A204.1 (cell line): ENCODE measurements at regions not wholly inside any gene's neighbourhood (a gene's known extent, or its start where the extent isn't known, plus 50 kb on each side); places are given as distances from the start of the nearest gene placed in this dataset.

Experiments
- FAIRE-seq: peaks from 2 replicates; lab custom pipeline; 2012; peaks lifted over from hg19 to GRCh38; lab: Jason Lieb, UNC

- no peak for FAIRE-seq
Observed at GRCh38 chr22:48263791-48264351, 1501.4 kb downstream of the TBC1D22A start.

DNA sequence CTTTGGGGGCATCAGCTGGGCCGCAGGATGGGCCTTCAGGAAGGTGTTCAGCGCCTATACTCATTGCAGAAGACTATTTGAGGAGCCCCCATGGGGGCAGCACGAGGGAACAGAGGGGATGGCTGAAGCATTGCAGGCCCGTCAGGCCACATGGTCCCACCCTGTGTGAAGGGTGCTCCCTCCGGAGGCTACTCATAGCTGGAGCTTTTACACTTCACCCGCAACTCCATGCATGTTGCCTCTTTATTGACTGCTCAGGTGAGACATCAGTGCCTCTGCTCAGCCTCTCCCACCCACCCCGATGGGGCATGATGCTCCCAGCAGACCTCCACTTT is 1500.9 kb downstream of the TBC1D22A start:
- no peak for FAIRE-seq

GRCh38 chr22:48262596-48263430 is 1500.4 kb downstream of the TBC1D22A start:
- FAIRE-seq = no peak

GRCh38 chr22:48261706-48262105 is 1499.3 kb downstream of the TBC1D22A start:
- no peak for FAIRE-seq

DNA sequence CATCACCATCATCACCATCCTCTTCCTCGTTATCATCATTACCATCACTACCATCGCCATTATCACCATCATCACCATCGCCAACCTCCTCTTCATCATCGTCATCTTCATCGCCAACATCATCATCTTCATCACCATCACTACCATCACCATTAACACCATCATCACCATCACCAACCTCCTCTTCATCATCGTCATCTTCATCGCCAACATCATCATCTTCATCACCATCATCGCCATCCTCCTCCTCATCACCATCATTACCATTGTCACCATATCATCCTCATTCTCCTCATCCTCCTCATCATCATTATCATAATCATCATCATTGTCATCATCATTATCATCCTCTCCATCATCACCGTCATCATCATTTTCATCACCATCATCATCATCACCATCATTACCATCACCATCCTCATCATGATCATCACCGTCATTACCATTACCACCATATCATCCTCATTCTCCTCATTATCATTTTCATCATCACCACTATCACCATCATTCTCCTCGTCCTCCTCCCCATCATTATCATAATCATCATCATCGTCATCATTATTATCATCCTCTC is 1498.7 kb downstream of the TBC1D22A start:
- FAIRE-seq = no peak

DNA sequence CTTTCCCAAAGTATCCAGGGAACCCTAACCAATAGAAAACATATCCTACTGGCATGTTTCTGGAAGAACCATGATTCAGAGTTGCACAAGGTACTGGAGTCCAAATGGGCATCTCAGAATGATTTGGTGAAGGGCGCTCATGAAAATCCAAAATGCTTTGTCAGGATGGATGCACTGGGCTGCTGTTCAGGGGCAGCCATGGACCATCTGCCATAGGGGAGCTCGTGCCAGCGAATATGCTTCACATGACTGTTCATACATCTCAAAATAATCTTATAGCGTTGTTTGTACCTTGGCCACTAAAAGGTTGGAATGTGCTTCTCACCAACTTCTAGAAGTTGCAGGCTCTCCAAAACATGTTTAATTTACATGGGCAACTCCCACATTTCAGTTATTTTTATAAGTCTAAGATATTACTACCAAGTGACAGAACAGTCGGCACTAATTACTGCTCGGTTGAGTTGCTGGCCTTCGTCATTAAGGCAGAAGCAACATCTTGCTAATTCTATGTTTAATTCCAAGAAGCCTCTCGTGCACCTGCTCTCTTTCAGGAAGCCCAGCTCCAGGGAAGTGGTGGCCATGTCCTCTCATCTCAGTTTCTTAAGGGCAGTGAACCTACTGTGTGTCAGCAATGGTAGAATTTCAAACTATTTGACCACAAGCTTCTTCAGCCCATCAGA is 1497.7 kb downstream of the TBC1D22A start:
- FAIRE-seq = no peak

GRCh38 chr22:48258811-48259210 is 1496.4 kb downstream of the TBC1D22A start:
- no peak for FAIRE-seq

DNA sequence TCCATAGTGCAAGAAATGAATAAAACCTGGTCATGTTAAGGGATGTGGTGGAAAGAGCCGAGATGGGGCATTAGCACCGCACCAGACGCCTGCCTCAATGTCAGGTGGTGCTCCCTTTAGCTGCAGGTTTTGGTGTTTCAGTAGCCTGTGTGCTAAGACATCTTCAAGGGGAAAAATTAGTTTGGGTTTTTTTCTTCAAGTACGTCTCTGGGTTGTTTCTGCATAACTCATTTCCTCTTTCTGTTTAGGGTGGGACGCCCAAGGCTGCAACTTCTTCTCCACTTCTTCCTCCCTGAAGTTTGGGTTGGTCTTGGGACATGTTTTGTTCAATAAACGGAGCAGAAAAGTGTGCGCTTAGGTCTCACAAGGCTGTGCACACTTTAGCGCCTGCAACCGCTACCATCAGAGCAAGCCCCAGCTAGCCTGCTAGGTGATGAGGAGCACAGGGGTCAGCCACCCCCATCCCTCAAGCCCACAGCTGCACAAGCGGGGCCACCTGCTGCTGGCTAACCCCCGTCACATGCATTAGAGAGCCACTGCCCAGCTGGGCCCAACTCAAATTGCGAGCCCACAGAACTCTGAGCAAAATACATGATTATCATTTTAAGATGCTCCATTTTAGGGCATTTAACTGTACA is 1495.7 kb downstream of the TBC1D22A start:
- FAIRE-seq = no peak

- FAIRE-seq = no peak
Observed at GRCh38 chr22:48257685-48258055, 1495.2 kb downstream of the TBC1D22A start.

DNA sequence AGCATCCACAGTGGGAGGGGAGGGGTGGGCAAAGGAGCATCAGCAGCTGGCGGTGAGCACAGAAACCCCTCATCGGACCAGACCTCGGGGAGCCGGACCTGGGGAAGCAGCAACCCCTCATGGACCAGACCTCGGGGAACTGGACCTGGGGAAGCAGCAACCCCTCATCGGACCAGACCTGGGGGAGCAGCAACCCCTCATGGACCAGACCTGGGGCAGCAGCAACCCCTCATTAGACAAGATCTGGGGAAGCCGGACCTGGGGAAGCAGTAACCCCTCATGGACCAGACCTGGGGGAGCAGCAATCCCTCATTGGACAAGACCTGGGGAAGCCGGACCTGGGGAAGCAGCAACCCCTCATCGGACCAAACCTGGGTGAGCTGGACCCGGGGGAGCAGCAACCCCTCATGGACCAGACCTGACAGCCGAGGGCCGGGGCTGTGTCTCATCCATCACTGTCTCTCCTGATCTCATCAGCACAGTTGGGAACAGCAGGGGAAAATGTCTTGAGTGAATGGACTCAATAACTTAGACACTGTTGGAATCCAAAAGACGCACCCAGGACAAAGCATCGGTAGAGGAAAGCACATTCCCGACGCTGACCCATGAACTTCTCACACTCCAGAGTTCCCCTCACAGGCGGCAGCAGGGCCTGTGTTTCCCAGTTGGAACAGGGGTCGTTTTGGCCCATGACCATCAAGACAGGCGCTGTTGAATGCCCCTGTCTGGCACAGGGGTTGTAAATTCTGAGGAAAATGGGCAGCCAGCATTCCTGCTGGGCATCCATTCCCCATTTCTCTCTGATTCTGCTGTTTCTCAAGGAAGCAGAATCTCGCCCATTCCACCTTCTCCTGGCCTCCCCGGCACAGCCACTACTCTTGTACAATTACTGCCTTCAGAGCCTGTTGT is 1494.6 kb downstream of the TBC1D22A start:
- FAIRE-seq = no peak

DNA sequence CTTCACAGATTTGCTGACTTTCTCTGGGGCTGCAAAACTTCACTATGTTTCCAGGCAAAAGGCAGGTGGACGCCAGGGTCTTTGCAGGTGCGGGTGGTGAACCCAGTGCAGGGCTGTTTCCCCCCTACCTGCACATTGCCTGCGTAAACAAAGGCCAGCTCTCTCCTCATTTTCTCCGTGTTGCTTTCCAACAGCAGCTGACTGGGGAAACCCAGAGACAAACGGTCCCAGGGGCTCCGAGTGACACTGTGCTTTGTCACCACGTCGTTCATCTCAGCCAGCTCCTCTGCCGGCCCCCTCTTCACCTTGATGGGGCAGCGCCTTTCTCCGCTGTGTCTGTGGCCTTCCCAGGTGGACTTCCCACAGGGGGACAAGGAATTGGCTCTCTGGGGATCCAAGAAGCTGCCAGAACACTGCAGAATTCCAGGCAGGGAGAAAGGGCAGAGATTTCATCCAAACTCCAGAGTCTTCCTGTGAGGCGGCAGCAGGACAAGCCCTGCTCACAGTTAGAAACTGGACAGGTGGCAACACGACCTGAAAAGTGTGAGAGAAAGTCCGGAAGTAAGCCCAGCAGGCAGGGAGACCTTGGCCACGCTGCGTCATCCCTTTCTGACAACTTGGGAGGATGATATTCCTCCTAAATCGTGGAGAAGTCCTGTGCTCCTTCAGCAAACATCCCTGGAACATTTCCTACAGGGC is 1493.7 kb downstream of the TBC1D22A start:
- FAIRE-seq = no peak

DNA sequence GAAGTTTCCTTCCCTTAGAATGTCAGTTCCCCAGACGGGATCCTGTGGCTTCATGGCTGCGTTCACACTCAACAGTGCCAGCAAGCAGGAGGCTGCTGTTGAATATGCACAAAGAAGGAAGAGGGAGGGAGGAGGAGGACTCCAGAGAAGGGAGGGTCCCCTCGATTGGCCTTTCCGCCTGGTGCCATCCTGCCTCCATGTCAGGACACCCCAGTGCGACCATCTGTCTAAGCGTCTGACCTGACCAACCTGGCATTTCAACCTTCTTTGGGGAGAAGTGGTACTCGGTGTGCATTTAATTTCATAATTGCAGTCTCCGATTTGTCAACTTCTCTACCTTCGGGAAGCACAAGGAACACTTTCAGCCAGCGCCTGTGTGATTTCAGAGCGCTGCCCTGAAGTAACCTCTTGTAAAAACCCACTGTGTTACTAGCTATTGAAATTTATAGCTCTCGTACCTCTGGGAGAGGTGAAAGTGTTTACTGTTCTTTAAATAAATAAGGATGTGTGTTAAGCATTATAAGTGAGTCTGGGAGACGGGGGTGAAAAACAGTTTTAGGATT is 1491.9 kb downstream of the TBC1D22A start:
- no peak for FAIRE-seq

- FAIRE-seq = no peak
Observed at GRCh38 chr22:48253573-48253972, 1491.1 kb downstream of the TBC1D22A start.

DNA sequence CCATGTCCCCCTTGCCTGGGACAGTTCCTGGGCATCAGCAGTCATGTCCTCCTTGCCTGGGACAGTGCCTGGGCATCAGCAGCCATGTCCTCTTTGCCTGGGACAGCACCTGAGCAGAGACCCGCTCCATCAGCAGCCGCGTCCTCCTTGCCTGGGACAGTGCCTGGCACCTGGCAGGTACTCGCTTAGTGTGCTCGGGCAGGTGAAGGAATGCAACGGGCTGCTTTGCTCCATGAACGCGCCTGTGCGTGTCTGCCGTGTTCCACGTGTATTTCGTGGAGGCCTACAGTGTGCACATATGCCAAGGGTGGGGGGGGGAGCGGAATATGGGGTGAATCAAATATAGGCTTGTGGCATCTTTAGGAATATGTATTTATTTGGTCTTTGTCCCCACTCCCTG is 1490.7 kb downstream of the TBC1D22A start:
- FAIRE-seq = no peak

DNA sequence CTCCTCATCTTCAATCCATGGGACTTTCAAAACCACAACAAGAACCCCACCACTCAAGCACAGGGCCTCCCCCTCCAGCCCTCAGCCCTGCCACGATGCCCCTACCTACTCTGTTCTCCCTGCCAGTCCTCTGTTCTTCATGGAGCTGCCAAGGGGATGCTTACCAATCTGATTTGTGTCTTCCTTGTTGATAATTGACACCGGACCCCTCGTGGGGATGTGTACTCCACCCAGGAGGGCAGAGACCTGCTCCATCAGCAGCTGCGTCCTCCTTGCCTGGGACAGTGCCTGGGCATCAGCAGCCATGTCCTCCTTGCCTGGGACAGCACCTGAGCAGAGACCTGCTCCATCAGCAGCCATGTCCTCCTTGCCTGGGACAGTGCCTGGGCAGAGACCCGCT is 1489.2 kb downstream of the TBC1D22A start:
- FAIRE-seq = no peak

GRCh38 chr22:48250937-48251530 is 1488.6 kb downstream of the TBC1D22A start:
- FAIRE-seq = no peak

- FAIRE-seq = no peak
Observed at GRCh38 chr22:48250286-48250895, 1487.9 kb downstream of the TBC1D22A start.

DNA sequence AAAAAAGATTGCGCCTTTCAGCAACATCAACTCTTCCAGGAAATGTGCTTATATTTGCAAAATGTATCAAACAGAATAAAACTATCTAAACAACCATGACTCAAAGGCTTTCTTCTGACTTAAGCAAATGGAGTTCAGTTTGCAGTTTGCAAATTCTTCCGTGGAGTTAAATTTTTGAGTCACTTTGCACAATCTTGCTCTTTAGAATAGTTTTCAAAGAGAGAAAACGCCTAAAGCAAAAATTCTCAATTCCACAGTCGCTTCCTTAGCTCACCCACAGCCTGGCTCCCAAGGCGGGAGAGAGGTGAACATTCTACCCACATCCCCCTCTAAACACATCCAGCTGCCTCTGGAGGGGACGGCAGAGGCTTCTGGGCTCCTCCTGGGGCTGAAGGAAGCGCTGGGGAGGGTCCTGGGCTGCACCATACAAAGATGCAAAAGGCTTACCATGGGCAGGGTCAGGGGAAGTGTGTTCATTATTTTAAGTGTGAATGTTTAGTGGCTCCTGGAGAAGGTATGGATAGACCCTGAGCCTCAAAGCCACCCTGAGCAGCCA is 1487.3 kb downstream of the TBC1D22A start:
- FAIRE-seq = no peak

- FAIRE-seq = no peak
Observed at GRCh38 chr22:48248901-48249455, 1486.5 kb downstream of the TBC1D22A start.
